HepG2 (cell line): ENCODE measurements at regions not wholly inside any gene's neighbourhood (a gene's known extent, or its start where the extent isn't known, plus 50 kb on each side); places are given as distances from the start of the nearest gene placed in this dataset.

ENCODE experiments used
- ATAC-seq: fragments of 200-7000 bp; cut with Tn5 transposase; 3 replicates; pipeline ENCODE4 v1.9.1; 2020; ENCODE audit warnings: mild to moderate bottlenecking, moderate library complexity
- BruUV-seq: library from RNA; stranded (reverse); fragments of 400-500 nt; replicated peaks from 2 replicates; lab custom pipeline; 2021; lab: Mats Ljungman, UMichigan
- CTCF ChIA-PET: fragments of 300-600 bp; formaldehyde crosslinking; extraction: SDS; loops from one replicate; lab custom pipeline; 2021; ENCODE audit warnings: low total read pairs, inconsistent platforms, low intra/inter-chr PET ratio; lab: Yijun Ruan, JAX
- POLR2A ChIA-PET: fragments of 350-600 bp; sonication (Branson Sonifier 250); formaldehyde crosslinking; loops from one replicate; lab custom pipeline; 2020; ENCODE audit warnings: antibody characterized with exemption, inconsistent platforms; lab: Yijun Ruan, JAX
- DNase-seq: peaks from one replicate; pipeline ENCODE4 v3.0.0-alpha.2; 2015; ENCODE audit warnings: low spot score
- FAIRE-seq: peaks from 3 replicates; lab custom pipeline; 2011; peaks lifted over from hg19 to GRCh38; lab: Jason Lieb, UNC
- H2AFZ ChIP-seq: one replicate; pipeline ENCODE4 v1.6.1; 2011; ENCODE audit warnings: low read length, inconsistent platforms
- H3K27ac ChIP-seq: fragments of 300-600 bp; 3 replicates; pipeline ENCODE4 v1.8.0; 2011; ENCODE audit warnings: mixed run types, mild to moderate bottlenecking, mixed read lengths, low read length, inconsistent platforms; ENCODE audit not compliant: insufficient read depth; ENCODE audit errors: extremely low read length
- H3K27me3 ChIP-seq, 2 experiments: fragments of 200-600 bp in 1 of 2; 2 replicates in 1 of 2; 3 replicates in 1 of 2; pipeline versions ENCODE4 v1.6.0 to v1.8.0; 2011; ENCODE audit warnings: low read length in 2 of 2, mild to moderate bottlenecking in 2 of 2, moderate library complexity in 2 of 2, inconsistent platforms in 1 of 2; ENCODE audit not compliant: insufficient read depth in 2 of 2, control insufficient read depth in 1 of 2
- H3K36me3 ChIP-seq, 2 experiments: fragments of 200-600 bp in 1 of 2; replicated peaks in 1 of 2; 2 replicates in 1 of 2; 3 replicates in 1 of 2; pipeline versions ENCODE4 v1.5.1 to v1.8.0; 2011; ENCODE audit warnings: low read length in 2 of 2, inconsistent platforms in 1 of 2; ENCODE audit not compliant: insufficient read depth in 2 of 2, control insufficient read depth in 1 of 2
- H3K4me1 ChIP-seq: 2 replicates; pipeline ENCODE4 v1.5.1; 2012; ENCODE audit warnings: low read length, inconsistent platforms; ENCODE audit not compliant: insufficient read depth
- H3K4me2 ChIP-seq: 2 replicates; pipeline ENCODE4 v1.6.0; 2011; ENCODE audit warnings: low read depth, low read length, inconsistent platforms
- H3K4me3 ChIP-seq, 3 experiments: fragments of 200-600 bp in 1 of 3; sonication (generic), shearing (Covaris generic) in 1 of 3; replicated peaks in 1 of 3; 2 replicates each; pipeline ENCODE4 v1.5.1; 2011 to 2016; ENCODE audit warnings: low read length in 3 of 3, inconsistent platforms in 2 of 3, low read depth in 2 of 3, mild to moderate bottlenecking in 2 of 3, control low read depth in 1 of 3, mixed read lengths in 1 of 3; ENCODE audit not compliant: insufficient read depth in 1 of 3
- H3K79me2 ChIP-seq: one replicate; pipeline ENCODE4 v1.6.1; 2011; ENCODE audit warnings: low read length, inconsistent platforms; ENCODE audit not compliant: insufficient read depth
- H3K9ac ChIP-seq: 2 replicates; pipeline ENCODE4 v1.6.0; 2011; ENCODE audit warnings: mild to moderate bottlenecking, low read depth, low read length, inconsistent platforms; ENCODE audit not compliant: insufficient read depth
- H3K9me3 ChIP-seq: 2 replicates; pipeline ENCODE4 v1.5.1; 2012; ENCODE audit warnings: mild to moderate bottlenecking, low read length
- H4K20me1 ChIP-seq: 2 replicates; pipeline ENCODE4 v1.6.0; 2011; ENCODE audit warnings: inconsistent platforms, mild to moderate bottlenecking, low read length, moderate library complexity; ENCODE audit not compliant: insufficient read depth
- CENPT ChIP-seq: sonication (generic); formaldehyde crosslinking; IDR thresholded peaks from 2 replicates; pipeline ENCODE4 v1.8.0; 2022; ENCODE audit warnings: low read depth, mild to moderate bottlenecking, moderate library complexity, missing genetic modification reagents
- FOXA3 ChIP-seq: IDR thresholded peaks from 2 replicates; pipeline ENCODE4 v1.6.1; 2016; ENCODE audit warnings: missing genetic modification reagents, missing compliant biosample characterization
- GPN1 ChIP-seq: sonication (generic); formaldehyde crosslinking; IDR thresholded peaks from 2 replicates; pipeline ENCODE4 v1.5.1; 2020; ENCODE audit warnings: missing genetic modification reagents, borderline replicate concordance
- HOXA9 ChIP-seq: sonication (generic); formaldehyde crosslinking; IDR thresholded peaks from 2 replicates; pipeline ENCODE4 v1.8.1; 2022; ENCODE audit warnings: missing genetic modification reagents, mild to moderate bottlenecking, moderate library complexity, borderline replicate concordance
- NKX3-1 ChIP-seq: sonication (generic); formaldehyde crosslinking; IDR thresholded peaks from 2 replicates; pipeline ENCODE4 v1.5.0; 2020; ENCODE audit warnings: missing genetic modification reagents
- NR0B2 ChIP-seq: sonication (generic); formaldehyde crosslinking; IDR thresholded peaks from 2 replicates; pipeline ENCODE4 v1.4.0; 2020; ENCODE audit warnings: mild to moderate bottlenecking, missing genetic modification reagents
- POLR2AphosphoS2 ChIP-seq: IDR thresholded peaks from 2 replicates; pipeline ENCODE4 v1.6.1; 2011; ENCODE audit warnings: low read depth, low read length, improper control_type of control experiment
- SMYD3 ChIP-seq: sonication (generic); formaldehyde crosslinking; IDR thresholded peaks from 2 replicates; pipeline ENCODE4 v1.8.1; 2023; ENCODE audit warnings: mild to moderate bottlenecking, missing genetic modification reagents
- THAP11 ChIP-seq: IDR thresholded peaks from 2 replicates; pipeline ENCODE4 v1.6.1; 2016; ENCODE audit warnings: missing biosample characterization, missing genetic modification reagents
- ZBTB1 ChIP-seq: sonication (generic); formaldehyde crosslinking; IDR thresholded peaks from 2 replicates; pipeline ENCODE4 v1.4.0; 2020; ENCODE audit warnings: missing genetic modification reagents, borderline replicate concordance
- ZFP1 ChIP-seq: IDR thresholded peaks from 2 replicates; pipeline ENCODE4 v1.6.1; 2016
- ZNF276 ChIP-seq: sonication (generic); formaldehyde crosslinking; IDR thresholded peaks from 2 replicates; pipeline ENCODE4 v1.4.0; 2020; ENCODE audit warnings: mild to moderate bottlenecking, low read depth, missing genetic modification reagents
- ZNF431 ChIP-seq: sonication (generic); formaldehyde crosslinking; IDR thresholded peaks from 2 replicates; pipeline ENCODE4 v1.9.0; 2022; ENCODE audit warnings: missing genetic modification reagents, low read depth, mild to moderate bottlenecking, borderline replicate concordance
- ZNF670 ChIP-seq: sonication (generic); formaldehyde crosslinking; IDR thresholded peaks from 2 replicates; pipeline ENCODE4 v1.8.0; 2022; ENCODE audit warnings: mild to moderate bottlenecking, missing genetic modification reagents, borderline replicate concordance
- ZNF720 ChIP-seq: sonication (generic); formaldehyde crosslinking; IDR thresholded peaks from 2 replicates; pipeline ENCODE4 v1.4.0; 2020; ENCODE audit warnings: missing genetic modification reagents
- WGBS: methylation state at CpG from one replicate; pipeline ENCODE4 v1.1.6; 2017; ENCODE audit warnings: low lambda C conversion rate; 5-methylcytosine and 5-hydroxymethylcytosine counted together
- in situ Hi-C: cut with HindIII; loops from 2 replicates; pipeline ENCODE4 v1.10.0; 2017; ENCODE audit warnings: low pct_unique_long_range_greater_than_20kb; ENCODE audit not compliant: extremely low pct_ligation_motif_present
- intact Hi-C: fragments of 100-400 bp; cut with micrococcal nuclease; formaldehyde crosslinking; loops from one replicate; pipeline ENCODE4 v1.10.0; 2022; ENCODE audit not compliant: unreplicated experiment

GRCh38 chr3:153080778-153081240, 81.2 kb upstream of the RAP2B start:
- no TSS peak for BruUV-seq
- Histone ChIP-seq H2AFZ (no peak overlapping the region), H3K27me3 (no peaks in the 10 kb centered on the region), H3K79me2 (no peaks in the 10 kb centered on the region), H3K4me1 (no peaks in the 10 kb centered on the region), H4K20me1 (no peaks in the 10 kb centered on the region), H3K9me3 (no peaks in the 10 kb centered on the region), H3K36me3 (no peaks in the 10 kb centered on the region), H3K9ac (no peak overlapping the region), H3K4me3 (no peak overlapping the region), H3K27ac (no peak overlapping the region), H3K4me2 (no peak overlapping the region)
- ChIA-PET POLR2A (no interaction called here), CTCF (no interaction called here)
- in situ Hi-C loops (no loop called here), intact Hi-C loops (no loop called here)
- 36% methylated on average over 3 of the region's 3 CpGs for WGBS
- no peak for DNase-seq
- FAIRE-seq = no peak
- ATAC-seq = no peak
- TF ChIP-seq ZNF670 (CRISPR knock-in tag) = no peak
- no peak for TF ChIP-seq HOXA9 (CRISPR knock-in tag)
- no peak for TF ChIP-seq NR0B2 (CRISPR knock-in tag)
- no peak for TF ChIP-seq GPN1 (CRISPR knock-in tag)

GRCh38 chr3:153084431-153084830, 77.6 kb upstream of the RAP2B start:
- FAIRE-seq (no peak), DNase-seq (no peak), ATAC-seq (no peak)
- Histone ChIP-seq H3K9ac (no peak overlapping the region), H3K27ac (no peak overlapping the region), H4K20me1 (no peaks in the 10 kb centered on the region), H3K9me3 (no peaks in the 10 kb centered on the region), H3K36me3 (no peaks in the 10 kb centered on the region), H3K4me3 (no peak overlapping the region), H3K4me2 (no peak overlapping the region), H3K4me1 (no peaks in the 10 kb centered on the region), H3K27me3 (peaks cover 0 to 8% of the 10 kb centered on the region in 2 experiments; a peak in 1 of 5 replicates), H2AFZ (no peak overlapping the region), H3K79me2 (no peaks in the 10 kb centered on the region)
- in situ Hi-C loops = no loop called here
- ChIA-PET POLR2A (no interaction called here), CTCF (no interaction called here)
- intact Hi-C loops = no loop called here
- WGBS = 51% methylated on average over 3 of the region's 3 CpGs
- no TSS peak for BruUV-seq
- TF ChIP-seq FOXA3 (CRISPR knock-in tag) = no peak
- TF ChIP-seq ZNF431 (CRISPR knock-in tag) = no peak
- TF ChIP-seq ZFP1 = no peak
- no peak for TF ChIP-seq ZNF276 (CRISPR knock-in tag)
- TF ChIP-seq NKX3-1 (CRISPR knock-in tag) = no peak
- no peak for TF ChIP-seq POLR2AphosphoS2
- no peak for TF ChIP-seq SMYD3 (CRISPR knock-in tag)
- TF ChIP-seq ZNF720 = no peak
- TF ChIP-seq ZBTB1 (CRISPR knock-in tag) = no peak
- no peak for TF ChIP-seq THAP11 (CRISPR knock-in tag)
- no peak for TF ChIP-seq CENPT (CRISPR knock-in tag)
